Vagina (tissue), 2 donors: ENCODE measurements at regions not wholly inside any gene's neighbourhood (a gene's known extent, or its start where the extent isn't known, plus 50 kb on each side); places are given as distances from the start of the nearest gene placed in this dataset.
"Not testable (repeated sequence)": the region's sequence is repeated elsewhere in the genome, so short reads cannot be mapped to it uniquely, and the experiment has no call there.

ENCODE experiments used
- DNase-seq, 2 donors: peaks; one replicate each; pipeline ENCODE4 v3.0.0-alpha.2; 2017; ENCODE audit errors: extremely low spot score in 2 of 2
- H3K27ac ChIP-seq: fragments of 200-600 bp; sonication (generic); one replicate; pipeline ENCODE4 v1.5.1; 2019
- H3K27me3 ChIP-seq: fragments of 200-600 bp; sonication (generic); one replicate; pipeline ENCODE4 v1.5.1; 2019
- H3K36me3 ChIP-seq, 2 donors: fragments of 200-600 bp; sonication (generic); one replicate each; pipeline ENCODE4 v1.5.1; 2017 to 2019
- H3K4me1 ChIP-seq: fragments of 200-600 bp; sonication (generic); one replicate; pipeline ENCODE4 v1.5.1; 2019
- H3K4me3 ChIP-seq, 2 donors: fragments of 200-600 bp; sonication (generic); 1 replicate in 1 of 2; 2 replicates in 1 of 2; pipeline ENCODE4 v1.5.1; 2016 to 2019
- H3K9me3 ChIP-seq: fragments of 200-600 bp; sonication (generic); one replicate; pipeline ENCODE4 v1.5.1; 2019
- CTCF ChIP-seq, 3 experiments: fragments of 450-650 bp in 2 of 3; fragments of 200-600 bp in 1 of 3; sonication (generic) in 1 of 3; IDR thresholded peaks; one replicate each; pipeline ENCODE4 v1.5.1; 2017 to 2019; ENCODE audit warnings: antibody characterized with exemption in 3 of 3, mild to moderate bottlenecking in 2 of 3, moderate library complexity in 2 of 3
- POLR2A ChIP-seq, 2 donors: fragments of 450-650 bp; IDR thresholded peaks; one replicate each; pipeline ENCODE4 v1.6.1; 2017; ENCODE audit warnings: antibody characterized with exemption in 2 of 2, mild to moderate bottlenecking in 2 of 2, moderate library complexity in 2 of 2
- POLR2AphosphoS5 ChIP-seq, 2 donors: sonication (generic); formaldehyde crosslinking; IDR thresholded peaks; one replicate each; pipeline ENCODE4 v1.9.0; 2017; ENCODE audit warnings: antibody characterized with exemption in 2 of 2, mild to moderate bottlenecking in 2 of 2, low read depth in 1 of 2; ENCODE audit not compliant: insufficient read depth in 1 of 2
- intact Hi-C: fragments of 100-400 bp; cut with DNase I; formaldehyde crosslinking; loops from one replicate; pipeline ENCODE4 v1.15.1; 2023

DNA sequence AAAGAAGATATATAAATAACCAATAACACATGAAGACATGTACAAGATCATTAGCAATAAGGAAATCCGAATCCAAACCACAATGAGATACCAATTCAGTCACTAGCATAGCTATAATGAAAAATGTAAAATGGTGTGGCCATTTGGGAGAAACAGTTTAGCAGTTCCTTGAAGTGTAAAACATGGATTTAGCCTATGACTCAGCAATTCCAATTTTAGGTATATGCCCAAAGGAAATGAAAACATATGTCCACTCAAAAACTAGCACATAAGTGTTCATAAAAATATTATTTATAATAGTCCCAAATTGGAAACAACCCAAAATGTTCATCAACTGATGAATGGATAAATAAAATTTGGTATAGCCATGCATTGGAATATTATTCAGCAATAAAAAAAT lies 165.5 kb upstream of the CRIM1 start:
- Histone ChIP-seq H3K27ac (no peak overlapping the region), H3K36me3 (no peaks in the 10 kb centered on the region), H3K9me3 (no peaks in the 10 kb centered on the region), H3K27me3 (no peaks in the 10 kb centered on the region), H3K4me3 (no peak overlapping the region), H3K4me1 (no peaks in the 10 kb centered on the region)
- intact Hi-C loops = no loop called here
- TF ChIP-seq CTCF (IDR thresholded peaks at IDR 0.05) = no peak
- no peak for TF ChIP-seq POLR2AphosphoS5 (IDR thresholded peaks at IDR 0.05; ENCODE audit: insufficient read depth in 1 of 2, low read depth in 1 of 2)
- TF ChIP-seq POLR2A (IDR thresholded peaks at IDR 0.05) = no peak
- no peak for DNase-seq

DNA sequence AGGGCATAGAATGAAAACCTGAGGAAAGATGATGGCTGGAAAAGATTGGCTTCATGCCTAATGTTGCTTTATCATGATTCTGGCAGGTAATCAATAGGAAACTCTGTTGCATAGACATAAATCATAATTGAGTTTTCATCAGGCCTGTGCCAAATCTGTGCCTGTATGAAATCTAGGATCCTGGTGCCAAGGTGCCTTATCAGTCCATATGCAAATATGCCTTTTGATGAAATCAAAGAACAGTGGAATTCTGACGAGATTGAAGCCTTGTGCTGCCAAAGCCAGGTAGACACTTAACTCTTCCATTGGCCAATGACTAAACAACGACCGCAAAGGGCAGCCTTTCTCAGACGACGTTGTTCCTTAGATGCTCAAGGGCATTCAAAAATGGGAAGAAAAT lies 170.0 kb upstream of the CRIM1 start:
- Histone ChIP-seq H3K4me3 (no peak overlapping the region), H3K9me3 (no peaks in the 10 kb centered on the region), H3K36me3 (no peaks in the 10 kb centered on the region), H3K27ac (no peak overlapping the region), H3K4me1 (no peaks in the 10 kb centered on the region), H3K27me3 (no peaks in the 10 kb centered on the region)
- intact Hi-C loops = no loop called here
- DNase-seq = no peak
- TF ChIP-seq POLR2A (IDR thresholded peaks at IDR 0.05) (no peak), CTCF (IDR thresholded peaks at IDR 0.05) (no peak), POLR2AphosphoS5 (IDR thresholded peaks at IDR 0.05; ENCODE audit: insufficient read depth in 1 of 2, low read depth in 1 of 2) (no peak)

DNA sequence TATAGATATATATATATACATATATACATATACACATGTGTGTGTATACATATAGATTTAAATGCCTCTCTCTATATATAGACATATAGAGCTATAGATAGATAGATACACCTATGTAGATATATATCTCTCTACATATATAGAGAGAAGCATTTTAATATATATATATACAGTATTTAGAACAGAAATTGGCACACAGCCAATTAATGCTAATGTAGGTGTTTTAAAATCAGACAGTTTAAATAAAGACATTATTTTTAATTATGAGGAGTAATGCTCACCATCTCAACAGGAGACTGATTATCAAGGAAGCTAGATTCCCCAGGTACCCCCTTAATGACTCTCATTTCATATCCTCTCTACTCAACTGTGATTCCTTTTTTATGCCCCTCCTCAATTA lies 170.7 kb upstream of the CRIM1 start:
- H3K27me3 ChIP-seq = no peaks in the 10 kb centered on the region
- intact Hi-C loops = no loop called here
- no peak overlapping the region for H3K27ac ChIP-seq
- H3K4me1 ChIP-seq = no peaks in the 10 kb centered on the region
- TF ChIP-seq CTCF (IDR thresholded peaks at IDR 0.05) = no peak
- no peak for TF ChIP-seq POLR2A (IDR thresholded peaks at IDR 0.05)
- no peak for TF ChIP-seq POLR2AphosphoS5 (IDR thresholded peaks at IDR 0.05; ENCODE audit: insufficient read depth in 1 of 2, low read depth in 1 of 2)
- DNase-seq = no peak
- H3K9me3 ChIP-seq = no peaks in the 10 kb centered on the region
- no peaks in the 10 kb centered on the region for H3K36me3 ChIP-seq
- no peak overlapping the region for H3K4me3 ChIP-seq

GRCh38 chr2:36180789-36181482 lies 174.6 kb upstream of the CRIM1 start:
- H3K9me3 ChIP-seq, H3K36me3 ChIP-seq, H3K4me1 ChIP-seq, H3K27ac ChIP-seq, H3K4me3 ChIP-seq, intact Hi-C loops, H3K27me3 ChIP-seq, DNase-seq: not testable (repeated sequence)

DNA sequence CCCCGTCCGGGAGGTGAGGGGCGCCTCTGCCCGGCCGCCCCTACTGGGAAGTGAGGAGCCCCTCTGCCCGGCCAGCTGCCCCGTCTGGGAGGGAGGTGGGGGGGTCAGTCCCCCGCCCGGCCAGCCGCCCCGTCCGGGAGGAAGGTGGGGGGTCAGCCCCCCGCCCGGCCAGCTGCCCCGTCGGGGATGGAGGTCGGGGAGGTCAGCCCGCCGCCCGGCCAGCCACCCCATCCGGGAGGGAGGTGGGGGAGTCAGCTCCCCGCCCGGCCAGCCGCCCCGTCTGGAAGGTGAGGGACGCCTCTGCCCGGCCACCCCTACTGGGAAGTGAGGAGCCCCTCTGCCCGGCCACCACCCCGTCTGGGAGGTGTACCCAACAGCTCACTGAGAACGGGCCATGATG lies 175.3 kb upstream of the CRIM1 start:
- H3K27ac ChIP-seq, H3K27me3 ChIP-seq, H3K36me3 ChIP-seq, intact Hi-C loops, H3K4me1 ChIP-seq, H3K9me3 ChIP-seq, DNase-seq, H3K4me3 ChIP-seq: not testable (repeated sequence)

DNA sequence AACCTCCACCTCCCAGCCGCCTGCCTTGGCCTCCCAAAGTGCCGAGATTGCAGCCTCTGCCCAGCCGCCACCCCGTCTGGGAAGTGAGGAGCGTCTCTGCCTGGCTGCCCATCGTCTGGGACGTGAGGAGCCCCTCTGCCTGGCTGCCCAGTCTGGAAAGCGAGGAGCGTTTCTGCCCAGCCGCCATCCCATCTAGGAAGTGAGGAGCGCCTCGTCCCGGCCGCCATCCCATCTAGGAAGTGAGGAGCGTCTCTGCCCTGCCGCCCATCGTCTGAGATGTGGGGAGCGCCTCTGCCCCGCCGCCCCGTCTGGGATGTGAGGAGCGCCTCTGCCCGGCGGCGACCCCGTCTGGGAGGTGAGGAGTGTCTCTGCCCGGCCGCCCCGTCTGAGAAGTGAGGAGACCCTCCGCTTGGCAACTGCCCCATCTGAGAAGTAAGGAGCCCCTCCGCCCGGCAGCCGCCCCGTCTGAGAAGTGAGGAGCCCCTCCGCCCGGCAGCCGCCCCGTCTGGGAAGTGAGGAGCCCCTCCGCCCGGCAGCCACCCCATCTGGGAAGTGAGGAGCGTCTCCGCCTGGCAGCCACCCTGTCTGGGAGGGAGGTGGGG lies 175.8 kb upstream of the CRIM1 start:
- DNase-seq, H3K36me3 ChIP-seq, H3K27ac ChIP-seq, H3K4me1 ChIP-seq, H3K4me3 ChIP-seq, H3K9me3 ChIP-seq, H3K27me3 ChIP-seq, intact Hi-C loops: not testable (repeated sequence)
